Activated CD8-positive, alpha-beta memory T cell treated with anti-CD3 and anti-CD28 coated beads for 1 hour (primary cell): ENCODE measurements at regions not wholly inside any gene's neighbourhood (a gene's known extent, or its start where the extent isn't known, plus 50 kb on each side); places are given as distances from the start of the nearest gene placed in this dataset.

Source experiments
- DNase-seq, 2 donors: peaks; one replicate each; pipeline ENCODE4 v3.0.0-alpha.2; 2020; ENCODE audit warnings: low read depth in 1 of 2; ENCODE audit errors: extremely low read depth in 1 of 2

DNA sequence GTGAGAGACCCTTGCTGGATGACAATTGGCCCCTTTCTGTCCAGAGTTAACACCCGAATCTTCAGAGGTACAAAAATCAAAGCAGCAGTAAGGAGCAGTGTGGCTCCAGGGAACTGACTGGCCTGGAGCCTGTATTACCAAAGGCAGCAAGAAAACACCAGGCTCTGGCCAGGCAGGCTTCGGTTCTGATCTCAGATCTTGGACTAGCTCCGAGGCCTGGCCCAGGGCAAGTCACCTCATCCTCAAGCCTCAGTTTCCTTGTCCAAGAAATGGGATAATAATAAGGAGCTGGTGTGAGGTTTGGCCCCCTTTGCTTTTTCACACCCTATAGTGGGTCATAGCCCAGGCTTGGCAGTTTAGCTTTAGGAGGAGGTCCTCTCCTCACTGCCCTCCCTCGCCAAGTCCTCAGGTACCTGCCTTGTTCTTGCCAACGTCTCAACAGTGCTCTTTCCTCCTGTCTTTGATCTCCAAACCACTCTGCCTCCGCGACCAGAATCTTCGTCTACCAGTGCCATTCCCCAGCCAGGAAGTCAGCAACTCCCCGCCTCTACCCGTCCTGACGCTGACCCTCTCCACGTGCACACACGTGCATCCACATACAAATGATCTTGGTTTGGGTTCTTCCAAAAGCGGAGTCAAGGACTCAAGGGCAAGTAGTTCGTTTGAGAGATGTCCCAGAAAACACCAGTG lies 82.6 kb upstream of the TLE3 start:
- DNase-seq = no peak

GRCh38 chr15:70179309-70179892 lies 81.7 kb upstream of the TLE3 start:
- no peak for DNase-seq

DNA sequence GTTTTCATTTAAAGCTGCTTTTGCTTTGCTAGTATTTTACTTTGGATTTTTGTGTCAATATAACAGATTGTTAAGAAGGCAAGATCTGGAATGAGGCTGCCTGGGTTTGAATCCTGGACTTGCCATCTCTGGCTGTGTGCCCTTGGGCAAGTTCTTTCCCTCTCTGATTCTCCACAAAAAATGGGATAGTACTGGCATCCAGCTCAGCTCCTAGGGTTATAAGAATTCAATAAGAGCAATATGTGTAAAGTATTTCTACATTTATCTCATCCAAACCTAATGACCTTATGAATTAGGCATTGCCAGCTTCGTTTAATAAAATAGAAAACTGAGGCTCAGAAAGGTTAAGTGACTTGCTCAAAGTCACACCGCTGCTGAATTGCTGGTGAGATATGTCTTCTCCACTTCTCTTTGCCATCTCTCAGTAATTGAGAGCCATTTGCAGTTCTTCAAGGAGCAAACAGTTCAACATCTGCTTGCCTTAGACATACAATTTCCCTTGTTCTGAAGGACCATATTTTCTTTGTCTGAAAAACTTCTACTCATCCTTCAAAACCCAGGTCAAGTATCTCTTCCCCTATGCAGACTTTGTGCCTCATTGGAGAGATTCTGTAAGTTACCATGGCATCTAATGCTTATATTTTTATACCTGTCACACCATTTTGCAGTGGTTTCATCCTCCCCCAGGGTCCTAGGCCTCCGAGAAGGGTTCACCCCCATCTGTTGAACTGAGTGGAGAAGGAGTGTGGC lies 80.8 kb upstream of the TLE3 start:
- DNase-seq = no peak

DNA sequence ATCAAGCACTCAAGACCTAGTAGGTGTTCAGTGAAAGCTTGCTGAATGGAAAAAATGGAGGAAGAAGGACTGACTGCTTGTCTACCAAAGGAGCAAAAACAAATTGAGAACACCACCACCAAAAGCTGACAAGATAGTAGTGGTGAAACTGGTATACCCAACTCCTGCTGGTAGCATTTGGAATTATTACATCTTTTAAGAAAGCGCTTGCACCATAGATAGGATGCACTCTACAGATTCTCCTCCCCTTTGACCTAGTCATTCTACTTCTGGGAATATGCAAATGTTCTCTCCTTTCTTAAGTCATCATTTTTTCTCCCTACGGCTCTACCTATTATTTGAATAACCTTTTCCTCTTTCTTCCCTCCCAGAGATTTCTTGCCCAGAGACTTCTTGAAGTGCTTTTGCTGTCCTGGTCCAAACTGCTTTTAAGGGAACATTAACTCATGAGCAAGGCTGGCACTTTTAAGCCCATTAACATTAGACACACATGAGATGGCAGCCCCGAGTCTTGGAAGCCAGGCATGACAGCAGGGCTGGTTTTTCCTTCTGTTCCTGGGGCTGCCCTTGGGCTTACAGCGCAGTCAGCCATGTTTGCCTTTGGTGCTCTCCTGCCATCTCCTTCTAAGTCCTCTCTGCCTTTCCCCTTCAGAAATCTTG lies 75.0 kb upstream of the TLE3 start:
- DNase-seq = no peak

- DNase-seq = no peak
These were observed 74.4 kb upstream of the TLE3 start for GRCh38 chr15:70172124-70172523.

DNA sequence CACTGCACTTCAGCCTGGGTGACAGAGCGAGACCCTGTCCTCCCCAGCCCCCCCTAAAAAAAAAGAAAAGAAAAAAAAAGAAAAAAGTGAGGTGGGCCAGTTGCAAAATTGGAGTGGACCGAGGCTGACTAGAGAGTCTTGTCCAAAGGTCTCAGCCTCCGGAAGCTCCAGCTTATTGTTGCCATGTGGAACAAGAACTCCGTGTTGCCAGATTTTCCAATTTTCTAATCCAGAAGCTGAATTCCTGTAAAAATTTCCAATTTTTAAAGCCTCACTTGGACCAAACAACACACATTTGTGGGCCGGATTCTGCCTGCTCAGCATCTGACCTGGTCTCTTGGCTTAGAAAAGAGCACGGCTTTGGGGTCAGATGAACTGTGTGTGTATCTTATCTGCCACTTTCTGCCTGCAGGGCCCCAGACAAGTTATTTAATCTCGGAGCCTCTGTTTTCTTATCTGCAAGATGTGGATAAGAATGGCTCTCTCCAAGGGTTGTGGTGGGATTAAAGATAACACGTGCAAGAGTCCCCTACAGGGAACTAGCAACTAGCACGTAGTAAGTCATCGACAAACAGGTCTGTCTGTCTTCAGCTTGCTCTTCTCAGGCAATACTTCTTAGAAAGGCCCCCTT lies 73.7 kb upstream of the TLE3 start:
- no peak for DNase-seq

DNA sequence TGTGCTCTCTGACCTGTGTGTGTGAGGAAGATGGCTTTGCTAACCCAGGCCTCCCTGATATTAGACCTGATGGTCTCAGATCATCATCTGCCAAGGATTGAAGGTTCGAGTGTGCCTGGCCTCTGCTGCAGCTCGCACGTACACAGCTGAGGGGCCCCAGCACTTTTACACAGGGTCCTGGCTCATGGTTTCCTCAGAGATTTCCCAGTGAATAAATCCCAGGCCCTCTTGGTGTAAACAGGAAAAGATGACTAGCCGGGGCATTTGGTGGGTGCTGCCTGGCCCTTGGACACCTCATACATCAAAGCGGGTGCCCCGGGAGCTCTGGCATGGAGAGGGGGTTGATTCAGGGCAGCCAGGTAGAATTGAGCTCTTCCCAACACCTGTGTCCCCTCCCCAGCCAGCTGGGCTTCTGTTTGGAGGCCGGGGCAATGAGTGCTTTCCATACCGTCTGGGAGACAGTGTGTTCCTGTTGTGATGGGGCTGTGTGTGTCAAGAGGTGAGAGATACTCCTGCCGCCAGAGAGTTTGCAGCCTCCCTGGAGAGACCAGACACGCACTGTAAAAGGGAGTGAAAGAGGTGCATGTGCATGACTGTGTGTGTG lies 72.5 kb upstream of the TLE3 start:
- no peak for DNase-seq

GRCh38 chr15:70169147-70169546 lies 71.4 kb upstream of the TLE3 start:
- no peak for DNase-seq

DNA sequence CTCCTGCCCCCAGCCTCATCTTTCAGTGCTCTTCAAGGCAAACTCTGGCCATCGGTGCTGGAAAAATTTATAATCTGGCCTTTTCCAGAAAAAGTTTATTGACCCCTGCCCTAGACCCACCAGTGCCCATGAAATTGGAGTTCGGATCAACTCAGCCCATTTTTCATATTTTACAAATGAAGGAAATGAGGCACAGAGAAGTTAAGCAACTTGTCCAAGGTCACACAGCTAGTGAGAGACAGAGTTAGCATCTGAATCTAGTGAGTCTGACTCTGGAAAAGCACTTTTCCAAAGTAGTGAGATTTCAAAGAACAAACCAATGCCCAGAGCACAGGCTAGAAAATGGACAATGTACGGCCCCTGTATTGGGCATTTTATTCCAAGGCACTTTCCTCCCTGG lies 69.4 kb upstream of the TLE3 start:
- no peak for DNase-seq

- no peak for DNase-seq
These were observed 68.9 kb upstream of the TLE3 start for GRCh38 chr15:70166506-70167087.

GRCh38 chr15:70165716-70166284 lies 68.1 kb upstream of the TLE3 start:
- no peak for DNase-seq

GRCh38 chr15:70164910-70165715 lies 67.4 kb upstream of the TLE3 start:
- no peak for DNase-seq

GRCh38 chr15:70164156-70164900 lies 66.6 kb upstream of the TLE3 start:
- DNase-seq = no peak

- no peak for DNase-seq
These were observed 63.3 kb upstream of the TLE3 start for GRCh38 chr15:70160803-70161565.

- DNase-seq = no peak
These were observed 62.5 kb upstream of the TLE3 start for GRCh38 chr15:70160267-70160666.

DNA sequence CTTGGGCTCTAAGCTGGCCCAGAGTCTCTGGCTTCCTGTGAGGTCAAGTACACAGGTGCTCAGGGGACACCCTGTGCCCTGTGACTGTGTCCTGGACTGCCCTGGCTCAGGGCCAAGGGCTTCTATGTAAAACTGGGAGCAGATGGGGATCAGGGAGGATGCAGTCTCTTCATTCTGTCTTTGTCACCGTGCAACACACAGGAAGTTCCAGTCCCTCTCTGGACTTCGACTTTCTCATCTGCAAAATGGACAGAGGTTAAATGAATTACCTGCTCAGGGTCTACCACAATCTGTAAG lies 61.9 kb upstream of the TLE3 start:
- DNase-seq = no peak

- no peak for DNase-seq
These were observed 61.4 kb upstream of the TLE3 start for GRCh38 chr15:70159001-70159712.
